Neural cell (in vitro differentiated cells): ENCODE measurements at regions not wholly inside any gene's neighbourhood (a gene's known extent, or its start where the extent isn't known, plus 50 kb on each side); places are given as distances from the start of the nearest gene placed in this dataset.
"Not testable (repeated sequence)": the region's sequence is repeated elsewhere in the genome, so short reads cannot be mapped to it uniquely, and the experiment has no call there.

Source experiments
- H2AFZ ChIP-seq: fragments of 200-600, 300-800 bp; sonication (generic), shearing (Covaris generic); 2 replicates; pipeline ENCODE4 v1.6.0; 2014; ENCODE audit warnings: low read depth, mild to moderate bottlenecking, antibody characterized with exemption, low read length, moderate library complexity
- H3F3A ChIP-seq: fragments of 200-600 bp; shearing (Covaris generic); 2 replicates; pipeline ENCODE4 v1.6.1; 2016; ENCODE audit warnings: mild to moderate bottlenecking, moderate library complexity, mixed read lengths, antibody characterized with exemption, low read length; ENCODE audit not compliant: insufficient read depth, poor library complexity, severe bottlenecking
- H3K27ac ChIP-seq: fragments of 200-600, 300-800 bp; sonication (generic), shearing (Covaris generic); 2 replicates; pipeline ENCODE4 v1.5.1; 2014; ENCODE audit warnings: mild to moderate bottlenecking, low read length, moderate library complexity
- H3K27me3 ChIP-seq: fragments of 300-800, 200-600 bp; sonication (generic), shearing (Covaris generic); 2 replicates; pipeline ENCODE4 v1.6.0; 2014; ENCODE audit warnings: mild to moderate bottlenecking, low read depth, low read length, moderate library complexity; ENCODE audit not compliant: insufficient read depth
- H3K36me3 ChIP-seq: fragments of 300-800, 200-600 bp; sonication (generic), shearing (Covaris generic); 2 replicates; pipeline ENCODE4 v1.5.1; 2014; ENCODE audit warnings: mild to moderate bottlenecking, antibody characterized with exemption, low read length, moderate library complexity; ENCODE audit not compliant: insufficient read depth
- H3K4me2 ChIP-seq: fragments of 300-800, 200-600 bp; sonication (generic), shearing (Covaris generic); 2 replicates; pipeline ENCODE4 v1.6.0; 2014; ENCODE audit warnings: mild to moderate bottlenecking, low read length
- H3K4me3 ChIP-seq: fragments of 300-800, 200-600 bp; sonication (generic), shearing (Covaris generic); 2 replicates; pipeline ENCODE4 v1.5.1; 2014; ENCODE audit warnings: mild to moderate bottlenecking, low read length, moderate library complexity
- H3K79me2 ChIP-seq: fragments of 200-600 bp; shearing (Covaris generic); replicated peaks from 2 replicates; pipeline ENCODE4 v1.6.0; 2014; ENCODE audit warnings: mild to moderate bottlenecking, low read length, moderate library complexity; ENCODE audit not compliant: insufficient read depth
- H3K9ac ChIP-seq: fragments of 300-800, 200-600 bp; sonication (generic), shearing (Covaris generic); 2 replicates; pipeline ENCODE4 v1.6.1; 2016; ENCODE audit warnings: mild to moderate bottlenecking, low read length, mixed read lengths
- H3K9me2 ChIP-seq: fragments of 200-600 bp; shearing (Covaris generic); 2 replicates; pipeline ENCODE4 v1.6.1; 2016; ENCODE audit warnings: mild to moderate bottlenecking, low read length, mixed read lengths; ENCODE audit not compliant: insufficient read depth
- H3K9me3 ChIP-seq: fragments of 200-600, 300-800 bp; sonication (generic), shearing (Covaris generic); 2 replicates; pipeline ENCODE4 v1.6.1; 2016; ENCODE audit warnings: mild to moderate bottlenecking, mixed run types, low read length, moderate library complexity, mixed read lengths
- H4K20me1 ChIP-seq: fragments of 200-600 bp; shearing (Covaris generic); 2 replicates; pipeline ENCODE4 v1.6.1; 2016; ENCODE audit warnings: mild to moderate bottlenecking, mixed run types; ENCODE audit not compliant: insufficient read depth
- CTCF ChIP-seq: fragments of 450-650 bp; IDR thresholded peaks from 2 replicates; pipeline ENCODE4 v1.5.1; 2014; ENCODE audit warnings: antibody characterized with exemption, mild to moderate bottlenecking, moderate library complexity; ENCODE audit not compliant: poor library complexity, severe bottlenecking
- EP300 ChIP-seq: fragments of 450-650 bp; conservative IDR thresholded peaks from 2 replicates; pipeline ENCODE4 v1.6.1; 2014; ENCODE audit warnings: antibody characterized with exemption, mild to moderate bottlenecking, moderate library complexity; ENCODE audit not compliant: poor library complexity, severe bottlenecking
- EZH2 ChIP-seq: fragments of 200-600, 300-800 bp; shearing (Covaris generic), sonication (generic); IDR thresholded peaks from 2 replicates; pipeline ENCODE4 v1.6.1; 2014; ENCODE audit warnings: antibody characterized with exemption, low read length, borderline replicate concordance, mild to moderate bottlenecking; ENCODE audit not compliant: insufficient read depth, poor library complexity, severe bottlenecking
- MXI1 ChIP-seq: fragments of 450-650 bp; conservative IDR thresholded peaks from 2 replicates; pipeline ENCODE4 v1.6.1; 2014; ENCODE audit warnings: antibody characterized with exemption, mild to moderate bottlenecking; ENCODE audit not compliant: poor library complexity, severe bottlenecking
- POLR2AphosphoS5 ChIP-seq: IDR thresholded peaks from 2 replicates; pipeline ENCODE4 v1.6.1; 2012
- RAD21 ChIP-seq: fragments of 450-650 bp; conservative IDR thresholded peaks from 2 replicates; pipeline ENCODE4 v1.6.1; 2014; ENCODE audit warnings: antibody characterized with exemption, mild to moderate bottlenecking, moderate library complexity
- REST ChIP-seq: IDR thresholded peaks from 2 replicates; pipeline ENCODE4 v1.6.1; 2012; ENCODE audit warnings: borderline replicate concordance
- SMC3 ChIP-seq: fragments of 450-650 bp; conservative IDR thresholded peaks from 2 replicates; pipeline ENCODE4 v1.6.1; 2014; ENCODE audit warnings: antibody characterized with exemption, mild to moderate bottlenecking, moderate library complexity; ENCODE audit not compliant: poor library complexity
- TAF1 ChIP-seq: IDR thresholded peaks from 2 replicates; pipeline ENCODE4 v1.6.1; 2012; ENCODE audit warnings: low read depth

GRCh38 chr18:53843763-53844162 lies 380.7 kb downstream of the MBD2 start (continued):
- no peak for TF ChIP-seq MXI1

- H3K4me3 ChIP-seq: no peak overlapping the region
- H3K36me3 ChIP-seq: no peaks in the 10 kb centered on the region
- H3K27me3 ChIP-seq: no peaks in the 10 kb centered on the region
- TF ChIP-seq RAD21 (no peak), MXI1 (no peak), SMC3 (no peak), REST (no peak), EP300 (no peak), POLR2AphosphoS5 (no peak), EZH2 (no peak), CTCF (no peak), TAF1 (no peak)
- H2AFZ ChIP-seq: no peak overlapping the region
- no peaks in the 10 kb centered on the region for H3F3A ChIP-seq
- no peaks in the 10 kb centered on the region for H3K9me2 ChIP-seq
- no peaks in the 10 kb centered on the region for H3K79me2 ChIP-seq
- H3K9ac ChIP-seq: no peak overlapping the region
- H3K4me2 ChIP-seq: no peak overlapping the region
- no peaks in the 10 kb centered on the region for H4K20me1 ChIP-seq
- no peak overlapping the region for H3K27ac ChIP-seq
- no peaks in the 10 kb centered on the region for H3K9me3 ChIP-seq
These were observed 381.2 kb downstream of the MBD2 start for GRCh38 chr18:53843113-53843760.

GRCh38 chr18:53838746-53839145 lies 385.7 kb downstream of the MBD2 start:
- no peak overlapping the region for H3K4me2 ChIP-seq
- H3K9me2 ChIP-seq: no peaks in the 10 kb centered on the region
- no peaks in the 10 kb centered on the region for H3K79me2 ChIP-seq
- TF ChIP-seq RAD21 (no peak), REST (no peak), MXI1 (no peak), EZH2 (no peak), CTCF (no peak), SMC3 (no peak), EP300 (no peak), POLR2AphosphoS5 (no peak)
- no peak overlapping the region for H3K4me3 ChIP-seq
- H3K9me3 ChIP-seq: peaks cover 7% of the 10 kb centered on the region
- H3K27ac ChIP-seq: no peak overlapping the region
- H3K36me3 ChIP-seq: no peaks in the 10 kb centered on the region
- H3K27me3 ChIP-seq: no peaks in the 10 kb centered on the region
- no peak overlapping the region for H2AFZ ChIP-seq
- no peak overlapping the region for H3K9ac ChIP-seq
- H4K20me1 ChIP-seq: no peaks in the 10 kb centered on the region
- H3F3A ChIP-seq: no peaks in the 10 kb centered on the region

- H3K4me2 ChIP-seq, H3K27ac ChIP-seq, H3K79me2 ChIP-seq: not testable (repeated sequence)
These were observed 403.3 kb downstream of the MBD2 start for GRCh38 chr18:53821141-53821540.

More at GRCh38 chr18:53821141-53821540, 403.3 kb downstream of the MBD2 start:
- H3F3A ChIP-seq, H3K9me3 ChIP-seq, H3K9me2 ChIP-seq, H3K36me3 ChIP-seq, H3K4me3 ChIP-seq, H2AFZ ChIP-seq, H4K20me1 ChIP-seq, H3K27me3 ChIP-seq, H3K9ac ChIP-seq: not testable (repeated sequence)
